Kidney glomerular epithelial cell (primary cell): ENCODE measurements at regions not wholly inside any gene's neighbourhood (a gene's known extent, or its start where the extent isn't known, plus 50 kb on each side); places are given as distances from the start of the nearest gene placed in this dataset.
"Not testable (repeated sequence)": the region's sequence is repeated elsewhere in the genome, so short reads cannot be mapped to it uniquely, and the experiment has no call there.

Source experiments
- DNase-seq: peaks from one replicate; lab custom pipeline; 2025; lab: John Stamatoyannopoulos, UW

DNA sequence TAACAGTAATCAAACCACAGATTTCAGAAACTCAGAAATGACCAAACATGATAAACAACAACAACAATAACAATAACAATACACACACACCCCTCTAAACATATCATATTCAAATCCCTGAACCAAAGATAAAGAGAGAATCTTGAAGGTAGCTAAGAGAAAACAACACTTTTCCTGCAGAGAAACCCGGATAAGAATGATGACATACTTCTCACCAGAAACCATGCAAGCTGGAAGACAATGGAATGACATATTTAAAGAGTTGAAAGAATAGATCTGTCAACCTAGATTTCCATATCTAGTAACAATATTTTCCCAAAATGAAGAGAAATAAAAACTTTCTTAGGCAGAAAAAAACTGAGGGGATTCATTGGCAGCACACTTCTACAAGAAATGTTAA, 138.1 kb downstream of the LIG4 start:
- no peak for DNase-seq

DNA sequence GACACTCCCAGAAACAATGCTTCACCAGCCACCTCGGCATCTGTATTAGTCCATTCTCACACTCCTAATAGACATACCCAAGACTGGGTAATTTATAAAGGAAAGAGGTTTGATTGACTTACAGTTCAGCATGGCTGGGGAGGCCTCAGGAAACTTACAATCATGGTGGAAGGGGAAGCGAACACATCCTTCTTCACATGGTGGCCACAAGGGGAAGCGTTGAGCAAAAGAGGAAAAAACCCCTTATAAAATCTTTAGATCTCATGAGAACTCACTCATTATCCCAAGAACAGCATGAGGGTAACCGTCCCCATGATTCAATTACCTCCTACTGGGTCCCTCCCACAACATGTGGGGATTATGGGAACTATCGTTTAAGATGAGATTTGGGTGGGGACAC, 140.9 kb downstream of the LIG4 start:
- DNase-seq = not testable (repeated sequence)

DNA sequence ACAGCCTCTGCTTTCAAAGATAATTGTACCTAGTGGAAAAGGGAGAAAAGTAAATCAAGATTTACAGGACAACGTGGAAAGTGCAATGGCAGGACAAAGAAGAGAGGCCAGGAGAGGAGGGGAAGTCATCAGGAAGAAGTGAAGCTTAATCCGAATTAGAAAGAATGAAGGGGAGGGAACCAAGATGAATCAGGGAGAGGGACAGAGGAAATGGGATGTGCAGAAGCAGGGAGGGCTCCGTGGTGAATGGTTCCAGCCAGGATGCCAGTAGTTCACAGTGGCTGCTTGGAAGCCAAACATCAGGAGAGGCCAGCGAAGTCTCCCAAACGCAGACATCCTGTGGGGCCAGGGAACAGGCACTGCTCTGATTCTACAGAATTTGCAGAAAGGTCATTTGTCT, 144.4 kb downstream of the LIG4 start:
- DNase-seq = no peak

DNA sequence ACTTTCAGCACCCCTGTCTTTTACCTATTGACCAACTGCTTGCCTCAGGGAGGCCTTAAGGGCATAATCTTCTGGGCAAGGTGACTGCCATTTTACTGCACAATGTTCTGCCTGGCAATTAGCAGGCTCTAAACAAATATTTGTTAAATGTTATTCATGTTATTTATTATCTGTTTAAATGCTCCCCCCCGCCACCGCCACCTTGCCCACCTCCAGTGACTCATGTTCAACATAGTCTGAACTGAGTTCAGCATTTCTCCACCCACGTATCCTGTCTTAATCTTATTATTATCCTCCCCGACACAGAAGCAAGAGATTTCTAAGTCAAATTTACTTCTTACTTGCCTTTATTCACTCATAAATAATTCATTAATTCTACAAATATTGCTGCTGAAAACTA, 144.8 kb downstream of the LIG4 start:
- no peak for DNase-seq

DNA sequence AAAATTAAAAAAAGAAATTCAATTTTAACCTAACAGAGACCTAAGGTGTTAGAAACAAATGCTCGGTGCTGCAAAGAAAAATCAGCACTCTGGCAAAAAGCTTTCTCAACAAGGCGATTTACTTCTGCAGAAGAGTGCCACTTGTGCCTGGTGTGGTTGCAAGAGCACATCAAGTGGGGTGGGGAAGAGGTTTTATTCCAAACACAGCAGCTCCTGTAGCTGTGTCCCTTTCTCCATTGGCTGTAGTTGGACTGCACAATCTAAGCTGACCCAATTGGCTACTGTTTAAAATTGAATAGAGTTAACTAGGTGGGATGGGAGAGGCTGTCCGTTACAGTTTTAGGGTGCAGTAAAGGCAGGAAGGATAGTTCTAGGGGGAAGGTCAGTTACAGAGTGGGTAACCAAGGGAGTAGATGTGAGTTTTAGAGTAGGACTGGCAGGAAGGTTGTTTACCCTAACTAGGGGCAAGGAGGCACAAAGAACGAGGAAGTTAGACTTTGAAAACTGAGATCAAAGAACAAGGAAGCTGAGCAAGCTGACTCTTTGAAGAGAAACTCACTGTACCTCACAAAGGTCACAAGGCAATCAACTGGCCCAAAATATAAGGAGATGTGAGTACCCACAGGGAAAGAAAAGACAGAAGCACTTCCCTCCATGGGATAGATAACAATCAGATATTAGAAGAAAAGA, 145.7 kb downstream of the LIG4 start:
- no peak for DNase-seq

DNA sequence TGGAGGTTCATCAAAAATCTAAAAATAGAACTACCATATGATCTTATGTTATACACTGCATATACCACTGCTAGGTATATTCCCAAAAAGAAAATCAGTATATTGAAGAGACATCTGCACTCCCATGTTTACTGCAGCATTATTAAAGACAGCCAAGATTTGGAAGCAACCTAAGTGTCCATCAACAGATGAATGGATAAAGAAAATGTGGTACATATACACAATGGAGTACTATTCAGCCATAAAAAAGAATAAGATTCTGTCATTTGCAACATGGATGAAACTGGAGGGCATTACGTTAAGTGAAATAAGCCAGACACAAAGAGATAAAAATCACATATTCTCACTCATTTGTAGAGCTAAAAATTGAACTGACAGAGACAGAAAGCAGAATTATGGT, 151.0 kb downstream of the LIG4 start:
- DNase-seq = not testable (repeated sequence)

DNA sequence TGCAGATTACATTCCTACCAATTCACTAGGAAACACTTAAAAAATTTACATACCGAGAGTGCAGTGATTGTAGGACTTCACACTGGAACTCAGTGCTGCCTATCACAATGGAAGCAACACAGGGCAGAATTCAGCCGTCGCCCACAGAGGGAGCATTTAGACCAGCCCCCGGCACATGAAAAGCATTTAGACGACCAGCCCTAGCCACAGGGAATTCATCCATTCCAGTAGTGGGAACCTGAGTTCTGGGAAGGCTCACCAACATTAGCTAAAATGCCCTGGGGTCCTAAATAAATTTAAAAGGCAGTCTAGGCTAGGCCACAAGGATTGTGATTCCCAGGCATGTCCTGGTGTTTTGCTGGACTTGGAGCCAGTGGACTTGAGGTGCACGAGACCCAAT, 155.2 kb downstream of the LIG4 start:
- DNase-seq = no peak

DNA sequence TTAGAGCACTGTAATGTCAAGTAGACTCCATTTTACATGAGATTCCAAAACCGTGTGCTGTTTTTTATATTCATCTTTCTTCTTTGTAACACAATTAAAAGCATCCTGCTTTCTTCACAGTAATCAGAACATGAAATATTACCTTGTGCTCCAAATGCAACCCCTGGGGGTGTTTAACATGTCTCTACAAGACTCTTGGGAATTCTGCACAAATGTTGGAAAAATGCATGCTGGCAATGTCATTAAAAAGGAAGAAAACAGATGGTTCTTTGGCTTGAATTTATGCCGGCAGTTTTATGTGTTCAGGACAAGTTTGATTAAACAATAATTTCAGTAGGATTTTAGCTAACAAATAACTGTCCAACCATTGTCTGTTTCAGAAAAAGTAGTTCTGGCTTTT, 159.1 kb downstream of the LIG4 start:
- no peak for DNase-seq

DNA sequence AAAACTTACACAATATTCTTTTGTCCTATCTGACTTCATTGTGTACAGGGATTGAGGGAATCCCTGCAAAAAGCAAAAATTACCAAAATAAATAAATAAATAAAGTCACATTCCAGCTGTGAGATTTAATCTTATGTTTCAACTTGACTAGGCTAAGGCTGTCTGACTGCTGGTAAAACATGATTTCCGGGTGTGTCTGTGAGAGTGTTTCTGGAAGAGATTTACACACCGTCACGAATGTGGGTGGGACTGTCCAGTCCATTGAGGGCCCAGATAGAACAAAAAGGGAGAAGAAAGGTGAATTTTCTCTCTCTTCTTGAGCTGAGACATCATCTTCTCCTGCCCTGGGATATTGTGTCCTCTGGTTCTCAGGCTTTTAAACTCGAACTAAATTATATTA, 166.1 kb downstream of the LIG4 start:
- DNase-seq = no peak

DNA sequence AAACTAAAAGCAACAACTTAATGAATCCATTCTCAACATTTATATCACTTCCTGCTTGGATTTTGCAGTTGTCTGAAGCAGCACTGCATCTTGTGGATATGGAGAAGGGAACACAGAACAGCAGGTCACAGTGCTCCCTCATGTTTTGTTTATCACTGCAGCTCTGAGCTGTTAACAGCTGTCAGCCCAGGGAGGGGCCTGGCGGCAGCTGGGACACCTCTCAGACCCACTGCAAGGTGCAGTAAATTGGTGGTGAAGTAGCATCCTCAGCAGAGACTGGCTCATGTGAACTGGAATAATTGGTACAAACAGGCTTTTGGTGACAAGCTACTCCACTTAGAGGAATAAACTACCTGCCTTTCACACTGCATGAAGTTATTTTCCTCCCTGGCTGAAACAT, 170.4 kb downstream of the LIG4 start:
- no peak for DNase-seq

DNA sequence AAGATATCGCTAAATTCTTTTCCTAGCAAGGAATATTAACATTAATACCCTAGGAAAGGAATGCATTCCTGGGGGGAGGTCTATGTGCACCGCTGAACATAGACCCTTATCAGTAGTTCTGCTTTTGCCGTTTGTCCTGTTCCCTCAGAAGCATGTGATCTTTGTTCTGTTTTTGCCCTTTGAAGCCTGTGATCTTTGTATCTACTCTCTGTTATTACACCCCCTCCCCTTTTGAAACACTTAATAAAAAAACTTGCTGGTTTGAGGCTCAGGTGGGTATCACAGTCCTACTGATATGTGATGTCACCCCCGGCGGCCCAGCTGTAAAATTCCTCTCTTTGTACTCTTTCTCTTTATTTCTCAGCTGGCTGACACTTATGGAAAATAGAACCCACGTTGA, 172.5 kb downstream of the LIG4 start:
- DNase-seq = not testable (repeated sequence)

DNA sequence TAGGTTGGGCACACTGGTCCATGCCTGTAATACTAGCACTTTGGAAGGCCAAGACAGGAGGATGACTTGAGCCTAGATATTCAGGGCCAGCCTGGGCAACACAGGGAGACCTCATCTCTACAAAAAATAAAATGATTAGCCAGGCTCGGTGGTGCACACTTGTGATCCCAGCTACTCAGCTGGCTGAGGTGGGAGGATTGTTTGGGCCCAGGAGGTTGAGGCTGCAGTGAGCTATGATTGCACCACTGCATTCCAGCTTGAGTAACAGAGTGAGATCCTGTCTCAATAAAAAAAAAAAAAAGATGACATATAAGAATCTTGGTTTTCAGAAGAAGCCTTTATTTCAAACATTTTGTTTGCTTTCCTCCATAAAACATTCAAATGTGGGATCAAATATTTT, 178.0 kb downstream of the LIG4 start:
- DNase-seq = peak; percentile 29

DNA sequence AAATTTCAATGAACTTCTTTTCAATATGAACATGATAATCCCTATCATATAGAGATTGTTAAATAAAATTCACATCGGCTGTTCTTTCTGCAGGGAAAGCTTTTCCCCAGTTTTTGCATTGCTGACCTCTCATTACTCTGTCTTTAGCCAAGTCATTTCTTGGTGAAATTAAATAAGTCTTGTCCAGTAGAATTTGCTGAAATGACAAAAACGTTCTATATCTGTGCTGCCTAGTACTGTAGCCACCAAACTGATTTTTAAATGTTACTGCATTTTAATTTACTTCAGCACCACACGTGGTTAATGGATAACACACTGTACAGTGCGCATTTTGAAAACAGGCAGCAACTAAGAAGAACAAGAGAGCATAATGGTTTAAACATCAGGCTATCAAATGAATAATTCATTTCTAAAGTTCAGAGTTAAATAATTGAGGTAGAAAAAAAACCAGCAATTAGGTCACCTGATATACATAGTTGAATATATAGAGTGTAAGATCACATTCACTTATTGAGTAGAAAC, 178.9 kb downstream of the LIG4 start:
- DNase-seq = no peak

DNA sequence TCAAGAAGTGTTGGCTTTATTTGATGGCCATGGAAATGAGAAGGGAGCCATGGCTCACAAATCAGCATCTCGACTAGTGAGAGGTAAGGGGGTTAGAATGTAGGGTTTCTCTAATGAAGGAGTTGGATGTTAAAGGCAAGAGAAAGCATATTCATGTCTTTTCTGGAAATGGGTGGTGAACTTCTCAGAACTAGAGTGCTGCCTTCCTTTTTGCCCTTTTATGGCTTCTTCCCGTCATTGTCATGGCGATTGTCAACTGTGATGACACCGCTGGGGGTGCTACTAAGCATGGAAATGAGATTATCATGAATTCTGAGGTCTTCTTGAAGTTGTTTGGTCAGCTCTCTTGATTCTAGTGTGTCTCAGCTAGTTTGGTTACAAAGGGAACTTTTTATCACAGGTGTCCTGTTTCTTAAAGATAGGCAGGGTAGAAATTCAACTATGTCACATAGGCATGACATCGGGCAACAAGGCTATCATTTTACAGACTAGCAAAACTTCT, 180.4 kb downstream of the LIG4 start:
- no peak for DNase-seq

DNA sequence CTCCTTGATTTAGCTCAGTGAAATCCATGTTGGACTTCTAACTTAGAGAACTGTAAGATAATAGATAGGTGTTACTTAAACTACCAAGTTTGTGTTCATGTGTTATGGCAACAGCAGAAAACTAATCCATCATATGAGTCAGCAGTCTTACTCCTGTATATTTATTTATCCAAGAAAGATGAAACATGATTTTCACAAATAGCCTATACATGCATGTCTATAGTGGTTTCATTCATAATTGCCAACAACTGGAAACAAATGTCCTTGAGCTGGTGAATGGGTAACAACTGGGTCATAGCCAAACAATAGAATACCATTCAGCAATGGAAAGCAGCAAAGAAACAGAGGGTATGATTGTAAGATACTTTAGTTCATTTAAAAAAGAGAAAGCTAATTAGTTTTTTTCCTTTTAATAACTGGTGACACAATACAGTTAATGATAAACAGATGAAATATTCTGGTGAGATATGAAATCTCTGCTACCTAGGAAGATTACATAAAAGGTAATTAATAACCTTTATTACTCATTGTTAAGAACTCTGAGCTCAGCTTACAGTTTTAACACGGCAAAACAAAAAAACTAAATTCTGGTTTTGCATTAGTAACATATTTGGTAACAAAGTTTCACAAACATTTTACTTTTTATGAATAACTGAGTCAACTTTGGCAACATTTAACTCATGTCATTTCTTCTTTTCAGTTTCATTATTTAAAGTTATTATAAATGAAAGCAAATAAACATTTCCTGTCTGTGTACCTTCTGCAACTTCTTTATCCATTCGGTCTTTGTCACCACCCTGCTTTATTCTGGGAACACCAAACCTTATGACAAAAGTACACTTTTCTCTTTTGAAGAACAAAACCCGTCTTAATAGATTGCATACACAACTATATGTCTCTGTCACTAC, 181.3 kb downstream of the LIG4 start:
- peak; percentile 39 for DNase-seq

DNA sequence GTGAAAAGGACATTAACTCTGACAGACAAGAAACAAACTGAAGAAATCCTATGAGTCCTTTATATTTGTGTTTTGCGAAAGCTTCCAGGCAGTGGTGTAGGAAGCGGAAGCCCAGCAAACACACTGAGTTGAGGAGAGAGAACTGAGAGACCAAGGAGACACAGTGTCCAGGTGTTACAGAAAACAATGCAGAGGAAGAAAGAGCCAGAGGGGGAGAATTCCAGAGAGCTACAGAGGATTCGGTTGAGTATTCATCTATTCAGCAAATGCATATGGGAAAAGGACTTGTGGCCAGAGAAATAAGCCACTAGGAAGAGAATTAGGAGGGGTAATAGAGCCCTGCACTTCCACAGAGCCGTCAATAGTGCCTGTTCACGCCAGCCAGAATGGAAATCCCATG, 183.5 kb downstream of the LIG4 start:
- DNase-seq = no peak

DNA sequence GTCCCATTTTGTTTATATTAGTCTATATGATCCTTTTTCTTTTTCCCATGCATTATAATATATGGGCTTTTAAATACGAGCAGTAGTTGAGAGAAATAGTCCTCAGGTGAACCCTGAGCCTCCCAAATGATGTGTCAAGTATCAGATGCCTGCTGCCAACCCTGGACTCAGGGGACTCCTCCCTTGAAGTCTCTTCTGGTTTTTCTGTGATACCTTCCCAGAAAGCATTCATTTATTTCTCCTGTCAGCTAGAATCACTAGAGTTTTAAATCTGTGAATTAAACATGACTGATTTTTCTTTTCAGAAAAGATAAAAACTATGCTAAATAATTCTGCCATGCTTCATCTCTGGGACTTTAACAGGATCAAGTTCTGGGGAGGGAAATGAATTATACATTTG, 184.6 kb downstream of the LIG4 start:
- DNase-seq = no peak

DNA sequence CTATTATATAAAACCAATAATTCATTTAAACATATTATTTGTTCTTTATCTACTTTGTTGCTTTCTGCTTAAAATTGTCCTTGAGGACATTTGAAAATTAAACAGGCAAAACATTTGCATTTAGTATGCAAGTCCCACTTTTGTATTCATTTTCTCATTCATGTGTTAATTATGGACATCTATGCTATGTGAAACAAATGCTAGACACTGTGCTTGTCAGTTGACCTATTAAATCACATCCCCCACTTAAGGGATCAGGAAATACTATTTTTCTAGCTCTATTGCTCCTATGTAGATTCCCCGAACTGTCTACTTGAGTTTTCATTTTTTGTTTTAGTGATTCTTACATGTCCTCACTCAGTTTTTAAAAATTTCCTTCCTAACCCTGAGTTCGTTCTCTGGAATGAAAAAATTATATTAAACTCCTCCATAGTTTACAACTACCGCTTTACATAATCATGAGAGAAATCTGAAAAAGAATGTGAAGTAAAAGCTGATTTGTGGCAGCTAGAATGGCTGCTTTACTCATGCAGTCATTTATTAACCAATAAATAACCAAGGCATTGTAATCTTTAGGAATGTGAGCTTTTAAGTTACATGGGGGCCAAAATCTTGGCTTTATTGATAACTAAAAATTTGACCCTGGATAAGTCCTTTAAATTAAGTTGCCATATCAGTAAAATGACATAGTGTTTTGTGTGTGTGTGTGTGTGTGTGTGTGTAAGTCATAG, 188.5 kb downstream of the LIG4 start:
- DNase-seq = peak; percentile 53

DNA sequence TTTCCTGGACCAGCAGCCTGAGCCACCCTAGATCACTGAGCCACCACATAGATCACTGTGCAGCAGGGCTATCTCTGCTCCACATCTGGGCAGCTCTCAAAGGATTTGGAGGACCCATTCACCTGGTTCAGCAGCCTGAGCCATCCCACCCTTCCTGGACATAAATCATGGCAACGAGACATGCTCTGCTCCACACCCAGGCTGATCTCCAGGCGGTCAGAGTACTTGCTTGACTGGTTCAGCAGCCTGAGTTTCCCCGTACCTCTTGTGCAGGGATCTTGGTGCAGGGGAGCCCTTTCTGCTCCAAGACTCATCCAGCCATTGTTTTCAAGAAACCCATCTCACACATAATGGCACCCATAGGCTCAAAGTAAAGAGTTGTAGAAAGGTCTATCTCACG, 195.3 kb downstream of the LIG4 start:
- no peak for DNase-seq

DNA sequence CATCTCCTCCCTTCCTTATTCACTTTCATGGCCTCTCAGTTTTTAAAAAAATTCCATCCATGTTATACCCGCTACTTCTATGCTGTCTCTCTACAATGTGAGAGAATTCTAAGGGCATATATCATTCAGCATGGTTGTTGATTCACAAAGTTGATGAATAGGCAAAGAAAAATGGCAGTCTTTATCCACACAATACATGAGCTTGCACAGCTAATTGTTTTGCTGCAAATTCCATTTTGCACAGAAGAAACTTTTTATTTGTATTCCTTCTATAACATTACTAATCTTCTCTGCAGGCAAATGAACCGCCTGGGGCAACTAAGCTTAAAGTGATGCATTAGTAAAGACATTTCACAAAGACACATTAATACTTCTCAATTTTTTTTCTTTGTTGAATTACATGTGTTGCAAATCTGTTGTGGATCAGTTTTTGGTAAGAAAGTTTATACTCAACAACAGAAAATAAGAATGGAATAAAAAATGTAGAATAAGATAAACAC, 196.9 kb downstream of the LIG4 start:
- no peak for DNase-seq

DNA sequence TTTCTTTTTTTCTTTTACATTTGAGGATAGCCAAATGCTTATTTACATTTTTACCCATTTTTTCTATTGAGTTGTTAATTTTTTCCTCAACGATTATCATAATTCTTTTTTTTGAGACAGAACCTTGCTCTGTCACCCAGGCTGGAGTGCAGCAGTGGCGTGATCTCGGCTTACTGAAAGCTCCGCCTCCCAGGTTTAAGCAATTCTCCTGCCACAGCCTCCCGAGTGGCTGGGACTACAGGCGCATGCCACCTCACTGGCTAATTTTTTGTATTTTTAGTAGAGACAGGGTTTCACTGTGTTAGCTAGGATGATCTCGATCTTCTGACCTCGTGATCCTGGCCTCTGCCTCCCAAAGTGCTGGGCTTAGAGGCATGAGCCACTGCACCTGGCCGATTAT, 208.7 kb downstream of the LIG4 start:
- DNase-seq = no peak

DNA sequence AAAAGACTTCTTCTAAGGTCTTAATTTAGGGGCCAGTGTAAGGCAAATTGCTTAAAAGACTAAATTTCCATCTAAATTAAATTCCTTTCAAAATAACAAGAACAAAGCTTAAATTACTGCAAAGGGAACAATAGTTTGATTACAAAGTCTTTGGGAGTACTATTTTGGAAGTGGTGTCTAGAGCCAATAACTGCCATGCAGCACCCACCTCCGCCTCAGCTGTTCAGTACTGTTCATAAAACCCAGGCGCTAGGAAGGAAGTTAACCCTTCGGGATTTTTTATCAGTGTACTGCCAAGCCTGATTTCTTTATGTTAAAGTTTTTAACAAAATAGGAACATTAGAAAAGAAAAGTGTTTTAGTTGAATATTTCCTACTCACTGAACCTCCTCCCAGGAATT, 210.1 kb downstream of the LIG4 start:
- DNase-seq = no peak
